ENCODE measurements at regions not wholly inside any gene's neighbourhood (a gene's known extent, or its start where the extent isn't known, plus 50 kb on each side); places are given as distances from the start of the nearest gene placed in this dataset.

GRCh38 chrX:3191796-3192195 is 150.5 kb downstream of the ARSF start:
- TF ChIP-seq USF1 (IDR thresholded peaks at IDR 0.05) (no peak), REST (IDR thresholded peaks at IDR 0.05; ENCODE audit: low read depth) (no peak), TCF12 (IDR thresholded peaks at IDR 0.05; ENCODE audit: low read depth) (no peak), ZBTB7A (IDR thresholded peaks at IDR 0.05; ENCODE audit: low read depth) (no peak)

- no peak for TF ChIP-seq EGR1 (IDR thresholded peaks at IDR 0.05)
- no peak for TF ChIP-seq ZBTB7A (IDR thresholded peaks at IDR 0.05; ENCODE audit: low read depth)
- no peak for TF ChIP-seq MAX (IDR thresholded peaks at IDR 0.05)
Observed at GRCh38 chrX:3191201-3191600, 149.9 kb downstream of the ARSF start.

- TF ChIP-seq CEBPB (IDR thresholded peaks at IDR 0.05) = no peak
- no peak for TF ChIP-seq EP300 (IDR thresholded peaks at IDR 0.05; ENCODE audit: borderline replicate concordance)
- no peak for TF ChIP-seq REST (IDR thresholded peaks at IDR 0.05; ENCODE audit: low read depth)
- no peak for TF ChIP-seq USF1 (IDR thresholded peaks at IDR 0.05)
- TF ChIP-seq MAX (IDR thresholded peaks at IDR 0.05) = no peak
- no peak for TF ChIP-seq TCF12 (IDR thresholded peaks at IDR 0.05; ENCODE audit: low read depth)
- no peak for TF ChIP-seq TAF1 (IDR thresholded peaks at IDR 0.05; ENCODE audit: low read depth)
- no peak for TF ChIP-seq FOXM1 (IDR thresholded peaks at IDR 0.05; ENCODE audit: borderline replicate concordance, low read depth)
- TF ChIP-seq TEAD4 (IDR thresholded peaks at IDR 0.05) = no peak
- TF ChIP-seq RAD21 (IDR thresholded peaks at IDR 0.05; ENCODE audit: low read depth) = no peak
- no peak for TF ChIP-seq NFIC (IDR thresholded peaks at IDR 0.05)
- TF ChIP-seq YY1 (IDR thresholded peaks at IDR 0.05; ENCODE audit: low read depth) = no peak
- TF ChIP-seq ZBTB7A (IDR thresholded peaks at IDR 0.05; ENCODE audit: low read depth) = no peak
- no peak for TF ChIP-seq CREB1 (IDR thresholded peaks at IDR 0.05; ENCODE audit: low read depth)
- TF ChIP-seq EGR1 (IDR thresholded peaks at IDR 0.05) = no peak
Observed at GRCh38 chrX:3184176-3184930, 143.1 kb downstream of the ARSF start.

GRCh38 chrX:3181846-3182245 is 140.6 kb downstream of the ARSF start:
- no peak for TF ChIP-seq FOXM1 (IDR thresholded peaks at IDR 0.05; ENCODE audit: borderline replicate concordance, low read depth)
- TF ChIP-seq MAX (IDR thresholded peaks at IDR 0.05) = no peak
- TF ChIP-seq TCF12 (IDR thresholded peaks at IDR 0.05; ENCODE audit: low read depth) = no peak
- TF ChIP-seq CREB1 (IDR thresholded peaks at IDR 0.05; ENCODE audit: low read depth) = no peak
- TF ChIP-seq NFIC (IDR thresholded peaks at IDR 0.05) = no peak
- TF ChIP-seq YY1 (IDR thresholded peaks at IDR 0.05; ENCODE audit: low read depth) = no peak
- TF ChIP-seq USF1 (IDR thresholded peaks at IDR 0.05) = no peak
- no peak for TF ChIP-seq TEAD4 (IDR thresholded peaks at IDR 0.05)
- no peak for TF ChIP-seq RAD21 (IDR thresholded peaks at IDR 0.05; ENCODE audit: low read depth)
- TF ChIP-seq EGR1 (IDR thresholded peaks at IDR 0.05) = no peak
- TF ChIP-seq CEBPB (IDR thresholded peaks at IDR 0.05) = no peak
- TF ChIP-seq REST (IDR thresholded peaks at IDR 0.05; ENCODE audit: low read depth) = no peak
- no peak for TF ChIP-seq EP300 (IDR thresholded peaks at IDR 0.05; ENCODE audit: borderline replicate concordance)

All from Ishikawa (cell line).